PC-9 (cell line): ENCODE measurements at regions not wholly inside any gene's neighbourhood (a gene's known extent, or its start where the extent isn't known, plus 50 kb on each side); places are given as distances from the start of the nearest gene placed in this dataset.

ENCODE experiments used
- BruUV-seq: library from RNA; stranded (reverse); fragments of 400-500 nt; replicated peaks from 2 replicates; lab custom pipeline; 2021; lab: Mats Ljungman, UMichigan
- CTCF ChIA-PET: fragments of 300-600 bp; sonication (Branson Sonifier 250); formaldehyde crosslinking; loops from one replicate; lab custom pipeline; 2022; ENCODE audit warnings: antibody characterized with exemption; lab: Charles Lee
- POLR2A ChIA-PET: fragments of 300-600 bp; sonication (Branson Sonifier 250); formaldehyde crosslinking; loops from one replicate; lab custom pipeline; 2022; ENCODE audit warnings: antibody characterized with exemption; ENCODE audit not compliant: unreplicated experiment; lab: Charles Lee
- DNase-seq, 2 experiments: peaks; one replicate each; pipeline versions ENCODE4 v3.0.0 to v3.0.0-alpha.2; 2015 to 2022; ENCODE audit warnings: mixed read lengths in 1 of 2
- H2AFZ ChIP-seq: fragments of 200-600 bp; sonication (generic); 2 replicates; pipeline ENCODE4 v1.8.1; 2017; ENCODE audit warnings: antibody characterized with exemption
- H3F3A ChIP-seq: fragments of 200-600 bp; sonication (generic); 2 replicates; pipeline ENCODE4 v1.8.1; 2017; ENCODE audit warnings: antibody characterized with exemption, mild to moderate bottlenecking, low read depth; ENCODE audit not compliant: insufficient read depth
- H3K27ac ChIP-seq: fragments of 200-600 bp; sonication (generic); 2 replicates; pipeline ENCODE4 v1.6.1; 2016; ENCODE audit warnings: mixed run types
- H3K27me3 ChIP-seq: fragments of 200-600 bp; sonication (generic); 2 replicates; pipeline ENCODE4 v1.6.1; 2016; ENCODE audit warnings: low read depth, mixed run types; ENCODE audit not compliant: insufficient read depth
- H3K36me3 ChIP-seq: fragments of 200-600 bp; sonication (generic); 2 replicates; pipeline ENCODE4 v1.6.1; 2016; ENCODE audit warnings: low read depth, mixed run types
- H3K4me1 ChIP-seq: fragments of 200-600 bp; sonication (generic); replicated peaks from 2 replicates; pipeline ENCODE4 v1.6.1; 2016; ENCODE audit warnings: mixed run types; ENCODE audit not compliant: insufficient read depth
- H3K4me2 ChIP-seq: fragments of 200-600 bp; sonication (generic); 2 replicates; pipeline ENCODE4 v1.6.1; 2017; ENCODE audit warnings: mixed run types
- H3K4me3 ChIP-seq: fragments of 200-600 bp; sonication (generic); 2 replicates; pipeline ENCODE4 v1.6.1; 2016; ENCODE audit warnings: mixed run types
- H3K79me2 ChIP-seq: fragments of 200-600 bp; sonication (generic); 2 replicates; pipeline ENCODE4 v1.6.1; 2017; ENCODE audit warnings: low read depth, mixed run types
- H3K9me2 ChIP-seq: fragments of 200-600 bp; sonication (generic); 2 replicates; pipeline ENCODE4 v1.8.1; 2017; ENCODE audit warnings: mild to moderate bottlenecking; ENCODE audit not compliant: insufficient read depth
- H3K9me3 ChIP-seq: fragments of 200-600 bp; sonication (generic); 2 replicates; pipeline ENCODE4 v1.8.1; 2016; ENCODE audit warnings: low read depth; ENCODE audit not compliant: insufficient read depth
- H4K20me1 ChIP-seq: fragments of 200-600 bp; sonication (generic); 2 replicates; pipeline ENCODE4 v1.8.1; 2017; ENCODE audit not compliant: insufficient read depth
- EZH2 ChIP-seq: fragments of 200-600 bp; sonication (generic); IDR thresholded peaks from 2 replicates; pipeline ENCODE4 v1.8.0; 2017; ENCODE audit warnings: antibody characterized with exemption, low read depth
- intact Hi-C: fragments of 100-400 bp; cut with micrococcal nuclease; formaldehyde crosslinking; loops from one replicate; pipeline ENCODE4 v1.10.0; 2022; ENCODE audit not compliant: unreplicated experiment
- TF ChIP-seq, protein P1 (sequence below): fragments of 200-600 bp; sonication (generic); conservative IDR thresholded peaks from 2 replicates; pipeline ENCODE4 v1.6.1; 2017; ENCODE audit warnings: mixed run types, antibody characterized with exemption, mild to moderate bottlenecking, moderate library complexity

GRCh38 chr20:63059684-63060056 lies 52.9 kb upstream of the BHLHE23 start:
- Histone ChIP-seq H3K27ac (no peak overlapping the region), H3K4me1 (no peaks in the 10 kb centered on the region), H4K20me1 (peaks cover 1% of the 10 kb centered on the region; the same call in 1 of the 2 replicates), H3F3A (peaks cover 6% of the 10 kb centered on the region; the same call in 1 of the 2 replicates), H3K27me3 (peaks cover 96% of the 10 kb centered on the region), H3K9me2 (no peaks in the 10 kb centered on the region), H2AFZ (no peak overlapping the region), H3K9me3 (no peaks in the 10 kb centered on the region; the same call in 1 of the 2 replicates), H3K36me3 (no peaks in the 10 kb centered on the region), H3K4me2 (no peak overlapping the region), H3K79me2 (no peaks in the 10 kb centered on the region), H3K4me3 (no peak overlapping the region)
- TF ChIP-seq, protein P1, sequence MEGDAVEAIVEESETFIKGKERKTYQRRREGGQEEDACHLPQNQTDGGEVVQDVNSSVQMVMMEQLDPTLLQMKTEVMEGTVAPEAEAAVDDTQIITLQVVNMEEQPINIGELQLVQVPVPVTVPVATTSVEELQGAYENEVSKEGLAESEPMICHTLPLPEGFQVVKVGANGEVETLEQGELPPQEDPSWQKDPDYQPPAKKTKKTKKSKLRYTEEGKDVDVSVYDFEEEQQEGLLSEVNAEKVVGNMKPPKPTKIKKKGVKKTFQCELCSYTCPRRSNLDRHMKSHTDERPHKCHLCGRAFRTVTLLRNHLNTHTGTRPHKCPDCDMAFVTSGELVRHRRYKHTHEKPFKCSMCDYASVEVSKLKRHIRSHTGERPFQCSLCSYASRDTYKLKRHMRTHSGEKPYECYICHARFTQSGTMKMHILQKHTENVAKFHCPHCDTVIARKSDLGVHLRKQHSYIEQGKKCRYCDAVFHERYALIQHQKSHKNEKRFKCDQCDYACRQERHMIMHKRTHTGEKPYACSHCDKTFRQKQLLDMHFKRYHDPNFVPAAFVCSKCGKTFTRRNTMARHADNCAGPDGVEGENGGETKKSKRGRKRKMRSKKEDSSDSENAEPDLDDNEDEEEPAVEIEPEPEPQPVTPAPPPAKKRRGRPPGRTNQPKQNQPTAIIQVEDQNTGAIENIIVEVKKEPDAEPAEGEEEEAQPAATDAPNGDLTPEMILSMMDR = no peak
- no peak for TF ChIP-seq EZH2
- DNase-seq = no peak
- intact Hi-C loops = no loop called here
- POLR2A ChIA-PET = no interaction called here
- BruUV-seq = no TSS peak
- CTCF ChIA-PET = no interaction called here

- peaks cover 6% of the 10 kb centered on the region; the same call in 1 of the 2 replicates for H3F3A ChIP-seq
- H3K27ac ChIP-seq = no peak overlapping the region
- no peak for TF ChIP-seq EZH2
- TF ChIP-seq, protein P1 = no peak
- no peaks in the 10 kb centered on the region for H3K4me1 ChIP-seq
- no peak overlapping the region for H3K4me3 ChIP-seq
- ChIA-PET CTCF (interaction anchor here (0.6 kb wide), 1 partner anchor 243 kb away, joined by 3 read pairs; no protein-coding TSS in a partner anchor), POLR2A (no interaction called here)
- H2AFZ ChIP-seq = no peak overlapping the region
- no TSS peak for BruUV-seq
- H4K20me1 ChIP-seq = peaks cover 7% of the 10 kb centered on the region; the same call in 1 of the 2 replicates
- H3K9me3 ChIP-seq = no peaks in the 10 kb centered on the region; the same call in 1 of the 2 replicates
- peaks cover 96% of the 10 kb centered on the region for H3K27me3 ChIP-seq
- intact Hi-C loops = no loop called here
- DNase-seq = no peak
- no peaks in the 10 kb centered on the region for H3K36me3 ChIP-seq
- no peak overlapping the region for H3K4me2 ChIP-seq
- H3K79me2 ChIP-seq = no peaks in the 10 kb centered on the region
- no peaks in the 10 kb centered on the region for H3K9me2 ChIP-seq
These were observed 52.1 kb upstream of the BHLHE23 start for GRCh38 chr20:63058696-63059335.

- H2AFZ ChIP-seq = no peak overlapping the region
- no peaks in the 10 kb centered on the region for H3K36me3 ChIP-seq
- no TSS peak for BruUV-seq
- no peak overlapping the region for H3K4me3 ChIP-seq
- CTCF ChIA-PET = no interaction called here
- POLR2A ChIA-PET = no interaction called here
- H3K9me2 ChIP-seq = no peaks in the 10 kb centered on the region
- H3K4me2 ChIP-seq = no peak overlapping the region
- H3K9me3 ChIP-seq = no peaks in the 10 kb centered on the region; the same call in 1 of the 2 replicates
- no peaks in the 10 kb centered on the region for H3K4me1 ChIP-seq
- no peak for TF ChIP-seq EZH2
- TF ChIP-seq, protein P1 = no peak
- H3K79me2 ChIP-seq = no peaks in the 10 kb centered on the region
- H3K27me3 ChIP-seq = peaks cover 96% of the 10 kb centered on the region
- H3F3A ChIP-seq = peaks cover 6% of the 10 kb centered on the region; the same call in 1 of the 2 replicates
- H4K20me1 ChIP-seq = peaks cover 7% of the 10 kb centered on the region; the same call in 1 of the 2 replicates
- intact Hi-C loops = no loop called here
- H3K27ac ChIP-seq = no peak overlapping the region
- DNase-seq = no peak
These were observed 50.7 kb upstream of the BHLHE23 start for GRCh38 chr20:63057171-63058117.
